Gastroesophageal sphincter (tissue), 3 donors: ENCODE measurements at regions not wholly inside any gene's neighbourhood (a gene's known extent, or its start where the extent isn't known, plus 50 kb on each side); places are given as distances from the start of the nearest gene placed in this dataset.

Source experiments
- CTCF ChIP-seq, 4 experiments: fragments of 200-600 bp in 2 of 4; fragments of 450-650 bp in 2 of 4; sonication (generic) in 1 of 4; IDR thresholded peaks; one replicate each; pipeline ENCODE4 v1.5.1; 2017 to 2019; ENCODE audit warnings: antibody characterized with exemption in 4 of 4, mild to moderate bottlenecking in 2 of 4, moderate library complexity in 2 of 4
- EP300 ChIP-seq: sonication (generic); formaldehyde crosslinking; IDR thresholded peaks from one replicate; pipeline ENCODE4 v1.6.1; 2017; ENCODE audit warnings: antibody characterized with exemption, mild to moderate bottlenecking
- POLR2A ChIP-seq, 2 donors: fragments of 450-650 bp; IDR thresholded peaks; one replicate each; pipeline ENCODE4 v1.6.1; 2017; ENCODE audit warnings: antibody characterized with exemption in 2 of 2, mild to moderate bottlenecking in 2 of 2, moderate library complexity in 1 of 2

- TF ChIP-seq CTCF (IDR thresholded peaks at IDR 0.05) (no peak), EP300 (no peak), POLR2A (IDR thresholded peaks at IDR 0.05) (no peak)
Measured at GRCh38 chr20:59411170-59411569, 110.8 kb downstream of the EDN3 start.
